KMS-11 (cell line): ENCODE measurements at regions not wholly inside any gene's neighbourhood (a gene's known extent, or its start where the extent isn't known, plus 50 kb on each side); places are given as distances from the start of the nearest gene placed in this dataset.

Experiments used
- H2AFZ ChIP-seq: fragments of 200-600 bp; sonication (generic); 2 replicates; pipeline ENCODE4 v1.6.1; 2016; ENCODE audit warnings: antibody characterized with exemption, mixed run types, low read depth
- H3K27ac ChIP-seq: fragments of 200-600 bp; sonication (generic); 2 replicates; pipeline ENCODE4 v1.6.1; 2016; ENCODE audit warnings: mild to moderate bottlenecking, mixed run types
- H3K27me3 ChIP-seq: fragments of 200-600 bp; sonication (generic); 2 replicates; pipeline ENCODE4 v1.6.1; 2017; ENCODE audit warnings: mild to moderate bottlenecking, low read depth, mixed run types, moderate library complexity; ENCODE audit not compliant: insufficient read depth
- H3K36me3 ChIP-seq: fragments of 200-600 bp; sonication (generic); 2 replicates; pipeline ENCODE4 v1.6.1; 2017; ENCODE audit warnings: mild to moderate bottlenecking, mixed run types; ENCODE audit not compliant: insufficient read depth
- H3K4me1 ChIP-seq: fragments of 200-600 bp; sonication (generic); 2 replicates; pipeline ENCODE4 v1.6.1; 2016; ENCODE audit warnings: mild to moderate bottlenecking, low read depth, mixed run types; ENCODE audit not compliant: poor library complexity, severe bottlenecking
- H3K4me2 ChIP-seq: fragments of 200-600 bp; sonication (generic); 2 replicates; pipeline ENCODE4 v1.7.0; 2016; ENCODE audit warnings: mild to moderate bottlenecking, mixed run types
- H3K4me3 ChIP-seq: fragments of 200-600 bp; sonication (generic); IDR thresholded peaks from 2 replicates; pipeline ENCODE4 v1.6.1; 2017; ENCODE audit warnings: low read depth, low read length, mixed read lengths; ENCODE audit not compliant: insufficient read depth
- H3K79me2 ChIP-seq: fragments of 200-600 bp; sonication (generic); 2 replicates; pipeline ENCODE4 v1.6.1; 2016; ENCODE audit warnings: low read depth, mixed run types; ENCODE audit not compliant: insufficient read depth
- H3K9ac ChIP-seq: fragments of 200-600 bp; sonication (generic); 2 replicates; pipeline ENCODE4 v1.6.1; 2016; ENCODE audit warnings: mild to moderate bottlenecking, mixed run types
- H4K20me1 ChIP-seq: fragments of 200-600 bp; sonication (generic); 2 replicates; pipeline ENCODE4 v1.6.1; 2016; ENCODE audit warnings: mild to moderate bottlenecking, mixed run types; ENCODE audit not compliant: insufficient read depth
- TF ChIP-seq, protein P1 (sequence below): fragments of 200-600 bp; sonication (generic); conservative IDR thresholded peaks from 2 replicates; pipeline ENCODE4 v1.6.1; 2017; ENCODE audit warnings: low read depth, mild to moderate bottlenecking, antibody characterized with exemption, low read length, moderate library complexity, mixed read lengths

DNA sequence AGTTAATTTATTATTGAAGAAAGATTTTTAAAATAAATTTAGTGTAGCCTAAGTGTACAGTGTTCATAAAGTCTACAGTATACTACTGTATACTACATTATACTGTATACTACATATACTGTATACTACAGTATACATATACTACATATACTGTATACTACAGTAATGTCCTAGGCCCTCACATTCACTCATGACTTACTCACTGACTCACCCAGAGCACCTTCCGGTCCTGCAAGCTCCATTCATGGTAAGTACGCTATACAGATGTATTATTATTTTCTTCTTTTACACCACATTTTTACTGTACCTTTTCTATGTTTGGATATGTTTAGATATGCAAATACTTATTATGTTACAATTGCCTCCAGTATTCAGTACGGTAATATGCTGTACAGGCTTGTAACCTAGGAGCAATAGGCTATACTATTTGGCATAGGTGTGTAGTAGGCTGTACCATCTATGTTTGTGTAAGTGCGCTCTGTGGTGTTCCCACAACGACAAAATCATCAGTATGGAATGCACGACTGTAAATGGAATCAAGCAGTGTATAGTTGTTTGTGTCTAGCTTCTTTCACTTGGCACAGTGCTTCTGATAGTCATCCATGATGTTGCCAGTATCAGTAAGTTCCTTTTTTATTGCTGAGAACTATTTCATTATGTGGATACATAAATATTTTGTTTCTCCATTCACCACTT, 245.7 kb downstream of the MTX2 start:
- H3K4me3 ChIP-seq: no peak overlapping the region
- H3K79me2 ChIP-seq: no peaks in the 10 kb centered on the region
- H3K27ac ChIP-seq: no peak overlapping the region
- H3K27me3 ChIP-seq: no peaks in the 10 kb centered on the region
- no peaks in the 10 kb centered on the region for H3K36me3 ChIP-seq
- peaks cover 32% of the 10 kb centered on the region for H3K4me1 ChIP-seq
- H3K4me2 ChIP-seq: no peak overlapping the region
- H4K20me1 ChIP-seq: no peaks in the 10 kb centered on the region
- TF ChIP-seq, protein P1, sequence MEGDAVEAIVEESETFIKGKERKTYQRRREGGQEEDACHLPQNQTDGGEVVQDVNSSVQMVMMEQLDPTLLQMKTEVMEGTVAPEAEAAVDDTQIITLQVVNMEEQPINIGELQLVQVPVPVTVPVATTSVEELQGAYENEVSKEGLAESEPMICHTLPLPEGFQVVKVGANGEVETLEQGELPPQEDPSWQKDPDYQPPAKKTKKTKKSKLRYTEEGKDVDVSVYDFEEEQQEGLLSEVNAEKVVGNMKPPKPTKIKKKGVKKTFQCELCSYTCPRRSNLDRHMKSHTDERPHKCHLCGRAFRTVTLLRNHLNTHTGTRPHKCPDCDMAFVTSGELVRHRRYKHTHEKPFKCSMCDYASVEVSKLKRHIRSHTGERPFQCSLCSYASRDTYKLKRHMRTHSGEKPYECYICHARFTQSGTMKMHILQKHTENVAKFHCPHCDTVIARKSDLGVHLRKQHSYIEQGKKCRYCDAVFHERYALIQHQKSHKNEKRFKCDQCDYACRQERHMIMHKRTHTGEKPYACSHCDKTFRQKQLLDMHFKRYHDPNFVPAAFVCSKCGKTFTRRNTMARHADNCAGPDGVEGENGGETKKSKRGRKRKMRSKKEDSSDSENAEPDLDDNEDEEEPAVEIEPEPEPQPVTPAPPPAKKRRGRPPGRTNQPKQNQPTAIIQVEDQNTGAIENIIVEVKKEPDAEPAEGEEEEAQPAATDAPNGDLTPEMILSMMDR: no peak
- no peak overlapping the region for H3K9ac ChIP-seq
- no peak overlapping the region for H2AFZ ChIP-seq

DNA sequence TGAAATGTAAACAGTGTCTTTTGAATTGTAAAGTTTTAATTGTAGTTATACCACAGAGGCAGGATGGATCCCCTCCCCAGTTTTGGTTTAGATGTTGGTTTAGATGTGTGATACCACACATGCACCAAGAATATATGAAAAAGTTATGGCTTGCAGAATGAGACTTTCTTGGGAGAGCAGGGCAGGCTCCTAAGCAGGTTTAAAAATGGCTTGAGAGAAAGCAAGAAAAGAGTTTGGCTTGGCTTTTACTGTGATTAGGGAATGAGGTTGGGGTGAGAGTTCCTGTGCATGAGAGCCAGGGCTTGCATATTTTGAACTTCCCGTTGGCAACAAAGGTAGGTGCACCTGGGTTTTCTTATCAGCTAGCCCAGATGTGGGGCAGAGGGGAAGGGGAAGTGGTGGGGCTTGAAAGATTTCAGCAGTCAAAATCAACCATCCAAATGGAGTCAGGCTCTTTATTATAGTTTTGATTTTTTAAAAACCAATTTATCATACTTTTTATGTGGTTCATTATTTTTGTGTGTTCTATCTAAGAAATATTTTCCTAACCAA, 246.9 kb downstream of the MTX2 start:
- H3K4me3 ChIP-seq: no peak overlapping the region
- H3K4me2 ChIP-seq: peak overlapping the region; percentile 23
- no peak overlapping the region for H2AFZ ChIP-seq
- no peaks in the 10 kb centered on the region for H3K79me2 ChIP-seq
- H3K27me3 ChIP-seq: no peaks in the 10 kb centered on the region
- peaks cover 21% of the 10 kb centered on the region for H3K4me1 ChIP-seq
- H3K9ac ChIP-seq: no peak overlapping the region
- no peak overlapping the region for H3K27ac ChIP-seq
- H4K20me1 ChIP-seq: no peaks in the 10 kb centered on the region
- TF ChIP-seq, protein P1: no peak
- no peaks in the 10 kb centered on the region for H3K36me3 ChIP-seq

DNA sequence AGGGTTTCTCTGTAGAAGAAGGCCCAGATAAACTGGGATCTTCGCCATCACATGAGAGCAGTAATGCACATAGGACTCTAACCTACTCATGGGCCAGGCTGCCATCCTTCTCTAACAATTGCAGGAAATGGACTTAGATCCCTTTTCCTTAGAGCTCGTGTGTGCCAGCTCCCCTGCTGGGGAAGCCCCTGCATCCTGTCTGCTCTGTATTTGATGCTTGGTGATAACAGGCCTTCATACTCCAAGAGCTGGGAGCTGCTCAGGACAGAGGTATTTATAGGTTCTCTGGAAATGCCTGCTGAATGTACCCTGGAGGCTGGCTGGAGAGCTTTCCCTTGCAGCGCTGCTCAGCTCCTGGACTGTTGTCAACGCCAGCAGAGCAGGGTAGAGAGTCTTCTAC, 249.6 kb downstream of the MTX2 start:
- H3K4me3 ChIP-seq: no peak overlapping the region
- peaks cover 19% of the 10 kb centered on the region for H3K4me1 ChIP-seq
- H3K27ac ChIP-seq: no peak overlapping the region
- H3K9ac ChIP-seq: no peak overlapping the region
- H4K20me1 ChIP-seq: no peaks in the 10 kb centered on the region
- H3K79me2 ChIP-seq: no peaks in the 10 kb centered on the region
- no peak overlapping the region for H3K4me2 ChIP-seq
- no peaks in the 10 kb centered on the region for H3K27me3 ChIP-seq
- H2AFZ ChIP-seq: no peak overlapping the region
- H3K36me3 ChIP-seq: no peaks in the 10 kb centered on the region
- TF ChIP-seq, protein P1: no peak

DNA sequence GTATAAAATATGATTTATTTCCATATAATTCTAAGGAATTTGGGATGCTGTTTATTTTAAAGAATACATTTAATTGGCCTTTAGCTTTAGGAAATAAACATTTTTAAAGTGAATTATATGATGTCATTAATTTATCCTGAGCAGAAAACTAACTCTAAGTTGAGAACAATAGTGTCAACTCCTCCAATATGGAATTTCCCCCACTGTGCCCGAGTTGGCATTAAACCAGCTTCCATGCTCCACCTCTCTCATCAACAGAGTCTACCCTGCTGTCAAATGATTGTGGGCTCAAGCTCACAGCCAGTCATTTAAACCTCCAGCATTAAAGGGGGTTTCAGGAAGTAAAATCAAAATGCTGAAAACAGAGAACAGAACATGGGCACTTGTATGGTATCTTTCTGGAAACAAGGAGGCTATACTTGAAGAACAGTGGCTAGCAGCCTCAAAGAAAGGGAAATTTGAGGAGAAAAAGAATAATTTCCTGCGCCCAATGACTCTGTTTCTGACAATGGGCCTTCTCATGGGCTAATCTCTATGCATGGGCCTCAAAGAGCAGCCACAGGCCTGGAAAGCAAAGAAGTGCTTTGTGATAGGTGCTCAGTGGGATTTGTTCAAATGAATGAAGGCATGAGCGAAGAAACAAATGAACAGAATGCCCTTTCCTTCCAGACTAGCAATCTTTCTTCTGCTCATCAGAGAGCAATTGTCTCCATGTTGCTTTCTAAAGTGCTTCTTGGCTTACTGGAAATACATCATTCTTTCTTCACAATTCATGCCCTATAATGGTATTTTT, 252.8 kb downstream of the MTX2 start:
- Histone ChIP-seq H3K9ac (no peak overlapping the region), H3K4me2 (no peak overlapping the region), H4K20me1 (no peaks in the 10 kb centered on the region), H3K4me1 (no peaks in the 10 kb centered on the region), H3K27me3 (no peaks in the 10 kb centered on the region), H3K27ac (no peak overlapping the region), H3K79me2 (no peaks in the 10 kb centered on the region), H3K4me3 (no peak overlapping the region), H3K36me3 (no peaks in the 10 kb centered on the region), H2AFZ (no peak overlapping the region)
- TF ChIP-seq, protein P1: no peak
